GM23338 (cell line): ENCODE measurements at regions not wholly inside any gene's neighbourhood (a gene's known extent, or its start where the extent isn't known, plus 50 kb on each side); places are given as distances from the start of the nearest gene placed in this dataset.
"Not testable (repeated sequence)": the region's sequence is repeated elsewhere in the genome, so short reads cannot be mapped to it uniquely, and the experiment has no call there.

Experiments used
- ATAC-seq: fragments of 200-7000 bp; cut with Tn5 transposase; 3 replicates; pipeline ENCODE4 v1.9.1; 2020
- DNase-seq: peaks from one replicate; pipeline ENCODE4 v3.0.0-alpha.2; 2015; ENCODE audit warnings: low spot score
- H2AFZ ChIP-seq: fragments of 200-600 bp; sonication (generic); 2 replicates; pipeline ENCODE4 v1.8.0; 2016; ENCODE audit warnings: antibody characterized with exemption, mild to moderate bottlenecking, moderate library complexity
- H3F3A ChIP-seq: fragments of 200-600 bp; sonication (generic); replicated peaks from 2 replicates; pipeline ENCODE4 v1.8.0; 2017; ENCODE audit warnings: antibody characterized with exemption, mixed run types, low read depth
- H3K27ac ChIP-seq: fragments of 200-600 bp; sonication (generic); 2 replicates; pipeline ENCODE4 v1.6.1; 2016; ENCODE audit warnings: low read depth
- H3K27me3 ChIP-seq: fragments of 200-600 bp; sonication (generic); 2 replicates; pipeline ENCODE4 v1.8.0; 2016; ENCODE audit warnings: mild to moderate bottlenecking, mixed run types, moderate library complexity; ENCODE audit not compliant: insufficient read depth
- H3K36me3 ChIP-seq: fragments of 200-600 bp; sonication (generic); 2 replicates; pipeline ENCODE4 v1.8.0; 2016; ENCODE audit warnings: mild to moderate bottlenecking; ENCODE audit not compliant: insufficient read depth
- H3K4me1 ChIP-seq: fragments of 200-600 bp; sonication (generic); 2 replicates; pipeline ENCODE4 v1.8.0; 2016; ENCODE audit warnings: mild to moderate bottlenecking, moderate library complexity; ENCODE audit not compliant: insufficient read depth
- H3K4me2 ChIP-seq: fragments of 200-600 bp; sonication (generic); 2 replicates; pipeline ENCODE4 v1.7.1; 2017; ENCODE audit warnings: mixed run types
- H3K4me3 ChIP-seq: fragments of 200-600 bp; sonication (generic); 2 replicates; pipeline ENCODE4 v1.6.1; 2016; ENCODE audit warnings: mixed run types
- H3K79me2 ChIP-seq: fragments of 200-600 bp; sonication (generic); replicated peaks from 2 replicates; pipeline ENCODE4 v1.8.0; 2017; ENCODE audit warnings: mild to moderate bottlenecking; ENCODE audit not compliant: insufficient read depth
- H3K9me2 ChIP-seq: fragments of 200-600 bp; sonication (generic); 2 replicates; pipeline ENCODE4 v1.8.0; 2017; ENCODE audit not compliant: insufficient read depth
- H4K20me1 ChIP-seq: fragments of 200-600 bp; sonication (generic); replicated peaks from 2 replicates; pipeline ENCODE4 v1.8.0; 2017; ENCODE audit warnings: mild to moderate bottlenecking; ENCODE audit not compliant: insufficient read depth
- H3K27ac Mint-ChIP-seq: 2 replicates; pipeline ENCODE4 v1.8.0; 2020; ENCODE audit warnings: inconsistent platforms, mild to moderate bottlenecking, moderate library complexity, mixed read lengths
- H3K27me3 Mint-ChIP-seq: 3 replicates; pipeline ENCODE4 v1.8.0; 2022; ENCODE audit warnings: low read depth, mild to moderate bottlenecking, moderate library complexity, mixed read lengths, inconsistent platforms; ENCODE audit not compliant: insufficient read depth, poor library complexity
- H3K36me3 Mint-ChIP-seq: 3 replicates; pipeline ENCODE4 v1.8.0; 2021; ENCODE audit warnings: low read depth, mild to moderate bottlenecking, inconsistent platforms, moderate library complexity, mixed read lengths
- H3K4me1 Mint-ChIP-seq: 3 replicates; pipeline ENCODE4 v1.8.0; 2020; ENCODE audit warnings: mild to moderate bottlenecking, inconsistent platforms, mixed read lengths
- H3K4me3 Mint-ChIP-seq: 3 replicates; pipeline ENCODE4 v1.8.0; 2021; ENCODE audit warnings: moderate library complexity, mild to moderate bottlenecking, inconsistent platforms, mixed read lengths
- H3K9me3 Mint-ChIP-seq: 3 replicates; pipeline ENCODE4 v1.8.0; 2020; ENCODE audit warnings: moderate library complexity, mild to moderate bottlenecking, inconsistent platforms, mixed read lengths
- CREB1 ChIP-seq: fragments of 250-450 bp; sonication (Bioruptor Pico); IDR thresholded peaks from 2 replicates; pipeline ENCODE4 v1.5.0; 2020; ENCODE audit warnings: low read depth, mild to moderate bottlenecking, moderate library complexity
- EZH2 ChIP-seq: fragments of 200-600 bp; sonication (generic); IDR thresholded peaks from one replicate; pipeline ENCODE4 v1.8.0; 2017; ENCODE audit warnings: antibody characterized with exemption, mild to moderate bottlenecking, low read depth; ENCODE audit not compliant: unreplicated experiment
- EZH2phosphoT487 ChIP-seq: fragments of 200-600 bp; sonication (generic); IDR thresholded peaks from one replicate; pipeline ENCODE4 v1.8.1; 2018; ENCODE audit warnings: antibody characterized with exemption; ENCODE audit not compliant: unreplicated experiment
- ZNF114 ChIP-seq: fragments of 250-450 bp; sonication (Bioruptor Pico); IDR thresholded peaks from 2 replicates; pipeline ENCODE4 v1.5.0; 2020; ENCODE audit warnings: mild to moderate bottlenecking, moderate library complexity
- TF ChIP-seq, protein P1 (sequence below): fragments of 250-450 bp; sonication (Bioruptor Pico); IDR thresholded peaks from 2 replicates; pipeline ENCODE4 v1.5.0; 2020; ENCODE audit warnings: mild to moderate bottlenecking, moderate library complexity

DNA sequence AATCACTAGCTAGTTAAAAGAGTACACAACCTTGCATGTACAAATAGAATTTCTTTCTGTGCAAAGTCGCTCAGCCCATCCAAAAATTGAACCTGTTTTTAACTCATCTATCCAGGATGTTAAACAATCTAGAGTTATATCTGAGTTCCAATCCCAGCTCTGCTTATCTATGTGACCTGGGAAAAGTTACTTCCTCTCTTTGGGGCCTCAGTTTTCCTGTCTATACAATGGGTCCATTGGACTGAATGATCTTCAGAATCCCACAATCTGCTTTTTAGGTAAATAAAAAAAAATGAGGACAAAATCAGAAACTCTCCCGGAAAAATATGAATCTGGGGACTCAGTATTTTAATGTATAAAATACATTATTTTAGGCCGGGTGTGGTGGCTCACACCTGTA, 389.5 kb upstream of the PROX1 start (continued):
- TF ChIP-seq, protein P1, sequence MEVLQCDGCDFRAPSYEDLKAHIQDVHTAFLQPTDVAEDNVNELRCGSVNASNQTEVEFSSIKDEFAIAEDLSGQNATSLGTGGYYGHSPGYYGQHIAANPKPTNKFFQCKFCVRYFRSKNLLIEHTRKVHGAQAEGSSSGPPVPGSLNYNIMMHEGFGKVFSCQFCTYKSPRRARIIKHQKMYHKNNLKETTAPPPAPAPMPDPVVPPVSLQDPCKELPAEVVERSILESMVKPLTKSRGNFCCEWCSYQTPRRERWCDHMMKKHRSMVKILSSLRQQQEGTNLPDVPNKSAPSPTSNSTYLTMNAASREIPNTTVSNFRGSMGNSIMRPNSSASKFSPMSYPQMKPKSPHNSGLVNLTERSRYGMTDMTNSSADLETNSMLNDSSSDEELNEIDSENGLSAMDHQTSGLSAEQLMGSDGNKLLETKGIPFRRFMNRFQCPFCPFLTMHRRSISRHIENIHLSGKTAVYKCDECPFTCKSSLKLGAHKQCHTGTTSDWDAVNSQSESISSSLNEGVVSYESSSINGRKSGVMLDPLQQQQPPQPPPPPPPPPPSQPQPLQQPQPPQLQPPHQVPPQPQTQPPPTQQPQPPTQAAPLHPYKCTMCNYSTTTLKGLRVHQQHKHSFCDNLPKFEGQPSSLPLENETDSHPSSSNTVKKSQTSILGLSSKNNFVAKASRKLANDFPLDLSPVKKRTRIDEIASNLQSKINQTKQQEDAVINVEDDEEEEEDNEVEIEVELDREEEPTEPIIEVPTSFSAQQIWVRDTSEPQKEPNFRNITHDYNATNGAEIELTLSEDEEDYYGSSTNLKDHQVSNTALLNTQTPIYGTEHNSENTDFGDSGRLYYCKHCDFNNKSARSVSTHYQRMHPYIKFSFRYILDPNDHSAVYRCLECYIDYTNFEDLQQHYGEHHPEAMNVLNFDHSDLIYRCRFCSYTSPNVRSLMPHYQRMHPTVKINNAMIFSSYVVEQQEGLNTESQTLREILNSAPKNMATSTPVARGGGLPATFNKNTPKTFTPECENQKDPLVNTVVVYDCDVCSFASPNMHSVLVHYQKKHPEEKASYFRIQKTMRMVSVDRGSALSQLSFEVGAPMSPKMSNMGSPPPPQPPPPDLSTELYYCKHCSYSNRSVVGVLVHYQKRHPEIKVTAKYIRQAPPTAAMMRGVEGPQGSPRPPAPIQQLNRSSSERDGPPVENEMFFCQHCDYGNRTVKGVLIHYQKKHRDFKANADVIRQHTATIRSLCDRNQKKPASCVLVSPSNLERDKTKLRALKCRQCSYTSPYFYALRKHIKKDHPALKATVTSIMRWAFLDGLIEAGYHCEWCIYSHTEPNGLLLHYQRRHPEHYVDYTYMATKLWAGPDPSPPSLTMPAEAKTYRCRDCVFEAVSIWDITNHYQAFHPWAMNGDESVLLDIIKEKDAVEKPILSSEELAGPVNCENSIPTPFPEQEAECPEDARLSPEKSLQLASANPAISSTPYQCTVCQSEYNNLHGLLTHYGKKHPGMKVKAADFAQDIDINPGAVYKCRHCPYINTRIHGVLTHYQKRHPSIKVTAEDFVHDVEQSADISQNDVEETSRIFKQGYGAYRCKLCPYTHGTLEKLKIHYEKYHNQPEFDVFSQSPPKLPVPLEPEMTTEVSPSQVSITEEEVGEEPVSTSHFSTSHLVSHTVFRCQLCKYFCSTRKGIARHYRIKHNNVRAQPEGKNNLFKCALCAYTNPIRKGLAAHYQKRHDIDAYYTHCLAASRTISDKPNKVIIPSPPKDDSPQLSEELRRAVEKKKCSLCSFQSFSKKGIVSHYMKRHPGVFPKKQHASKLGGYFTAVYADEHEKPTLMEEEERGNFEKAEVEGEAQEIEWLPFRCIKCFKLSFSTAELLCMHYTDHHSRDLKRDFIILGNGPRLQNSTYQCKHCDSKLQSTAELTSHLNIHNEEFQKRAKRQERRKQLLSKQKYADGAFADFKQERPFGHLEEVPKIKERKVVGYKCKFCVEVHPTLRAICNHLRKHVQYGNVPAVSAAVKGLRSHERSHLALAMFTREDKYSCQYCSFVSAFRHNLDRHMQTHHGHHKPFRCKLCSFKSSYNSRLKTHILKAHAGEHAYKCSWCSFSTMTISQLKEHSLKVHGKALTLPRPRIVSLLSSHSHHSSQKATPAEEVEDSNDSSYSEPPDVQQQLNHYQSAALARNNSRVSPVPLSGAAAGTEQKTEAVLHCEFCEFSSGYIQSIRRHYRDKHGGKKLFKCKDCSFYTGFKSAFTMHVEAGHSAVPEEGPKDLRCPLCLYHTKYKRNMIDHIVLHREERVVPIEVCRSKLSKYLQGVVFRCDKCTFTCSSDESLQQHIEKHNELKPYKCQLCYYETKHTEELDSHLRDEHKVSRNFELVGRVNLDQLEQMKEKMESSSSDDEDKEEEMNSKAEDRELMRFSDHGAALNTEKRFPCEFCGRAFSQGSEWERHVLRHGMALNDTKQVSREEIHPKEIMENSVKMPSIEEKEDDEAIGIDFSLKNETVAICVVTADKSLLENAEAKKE (CRISPR knock-in tag): no peak
- no peak for TF ChIP-seq ZNF114 (CRISPR knock-in tag)

DNA sequence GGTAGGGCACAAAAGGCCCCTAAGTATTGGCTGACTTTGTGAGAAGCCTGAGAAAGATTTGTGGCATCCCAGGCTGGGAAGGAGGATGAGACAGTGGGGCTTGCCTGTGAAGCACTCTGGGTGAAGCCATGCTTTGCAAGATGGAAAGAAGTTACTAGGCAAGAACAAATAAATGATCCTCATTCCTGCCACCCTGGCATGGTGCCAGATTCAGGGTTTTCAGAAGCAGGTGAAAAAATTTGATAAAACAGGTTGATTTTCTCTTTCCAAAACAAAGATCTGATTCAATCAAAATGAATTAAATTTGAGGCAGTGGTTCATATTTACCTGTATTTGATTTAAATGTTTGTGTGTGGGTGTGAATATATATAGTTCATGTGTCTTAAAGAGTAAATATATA, 386.9 kb upstream of the PROX1 start:
- no peak overlapping the region for H3K27ac Mint-ChIP-seq
- TF ChIP-seq, protein P1 (CRISPR knock-in tag): no peak
- no peak for TF ChIP-seq EZH2phosphoT487
- no peak for TF ChIP-seq EZH2
- no peak for TF ChIP-seq CREB1 (CRISPR knock-in tag)
- H3K9me2 ChIP-seq: peaks cover 9% of the 10 kb centered on the region; the same call in 1 of the 2 replicates
- no peaks in the 10 kb centered on the region for H4K20me1 ChIP-seq
- H3K4me1 ChIP-seq: no peaks in the 10 kb centered on the region
- DNase-seq (no peak), ATAC-seq (no peak)
- no peaks in the 10 kb centered on the region for H3K79me2 ChIP-seq
- H3F3A ChIP-seq: no peaks in the 10 kb centered on the region
- no peaks in the 10 kb centered on the region for H3K9me3 Mint-ChIP-seq
- no peaks in the 10 kb centered on the region for H3K36me3 ChIP-seq
- no peaks in the 10 kb centered on the region for H3K36me3 Mint-ChIP-seq
- no peak overlapping the region for H3K27ac ChIP-seq
- peaks cover 3% of the 10 kb centered on the region for H3K27me3 Mint-ChIP-seq
- no peak overlapping the region for H3K4me3 Mint-ChIP-seq
- H3K27me3 ChIP-seq: no peaks in the 10 kb centered on the region
- no peaks in the 10 kb centered on the region for H3K4me1 Mint-ChIP-seq
- no peak overlapping the region for H3K4me3 ChIP-seq
- H3K4me2 ChIP-seq: no peak overlapping the region
- peak overlapping the region; percentile 18; the same call in 1 of the 2 replicates for H2AFZ ChIP-seq

DNA sequence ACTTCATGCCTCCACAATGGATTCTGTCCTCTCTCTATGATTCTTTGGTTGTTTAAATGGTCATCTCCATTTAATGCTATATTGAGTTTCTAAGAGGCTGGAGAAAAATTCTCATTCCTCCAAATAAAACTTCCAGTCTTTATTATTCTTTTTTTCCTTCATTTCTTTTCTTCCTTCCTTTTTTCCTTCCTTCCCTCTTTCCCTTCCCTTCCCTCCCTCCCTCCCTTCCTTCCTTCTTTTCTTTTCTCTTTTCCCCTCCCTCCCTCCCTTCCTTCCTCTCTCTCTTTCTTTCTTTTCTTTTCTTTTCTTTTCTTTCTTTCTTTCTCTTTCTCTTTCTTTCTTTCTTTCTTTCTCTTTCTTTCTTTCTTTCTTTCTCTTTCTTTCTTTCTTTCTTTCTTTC, 386.1 kb upstream of the PROX1 start:
- H3K4me1 Mint-ChIP-seq, H3K4me3 Mint-ChIP-seq, H3K27me3 Mint-ChIP-seq, DNase-seq, H3F3A ChIP-seq, H3K9me2 ChIP-seq, H3K4me1 ChIP-seq, H3K36me3 ChIP-seq, H3K27me3 ChIP-seq, ATAC-seq, H3K4me3 ChIP-seq, H3K9me3 Mint-ChIP-seq, H3K79me2 ChIP-seq, H3K36me3 Mint-ChIP-seq, H4K20me1 ChIP-seq, H3K4me2 ChIP-seq, H2AFZ ChIP-seq, H3K27ac Mint-ChIP-seq, H3K27ac ChIP-seq: not testable (repeated sequence)
